ENCODE measurements at regions not wholly inside any gene's neighbourhood (a gene's known extent, or its start where the extent isn't known, plus 50 kb on each side); places are given as distances from the start of the nearest gene placed in this dataset.

DNA sequence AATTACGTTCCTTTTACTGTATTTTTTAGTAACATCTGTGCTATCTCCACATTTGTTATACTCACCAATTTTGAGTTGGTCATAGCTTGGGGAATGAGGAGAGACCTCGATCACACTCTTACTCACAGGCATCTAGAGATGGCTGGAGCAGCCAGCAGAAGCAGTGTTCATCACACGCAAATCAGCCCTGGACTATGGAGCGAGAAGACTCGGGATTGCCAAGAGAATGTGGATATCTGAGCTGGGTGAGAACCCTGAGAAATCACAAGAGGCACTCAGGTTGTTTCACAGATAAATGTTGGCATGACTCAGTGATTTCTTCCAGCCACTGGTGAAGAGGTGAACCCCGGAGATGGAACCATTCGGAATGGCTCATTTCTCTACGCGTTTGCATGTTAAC is 820.1 kb upstream of the IGFBP3 start:
- DNase-seq = no peak
- peaks cover 3% of the 10 kb centered on the region; the same call in 1 of the 2 replicates for H3K9me1 ChIP-seq (ENCODE audit: insufficient read depth, low read length)
- ChIA-PET CTCF (no interaction called here), POLR2A (ENCODE audit: unreplicated experiment) (no interaction called here)
- H2AK5ac ChIP-seq (ENCODE audit: low read depth, low read length) = peak overlapping the region; percentile 63; the same call in 1 of the 2 replicates
- TF ChIP-seq, protein P1, sequence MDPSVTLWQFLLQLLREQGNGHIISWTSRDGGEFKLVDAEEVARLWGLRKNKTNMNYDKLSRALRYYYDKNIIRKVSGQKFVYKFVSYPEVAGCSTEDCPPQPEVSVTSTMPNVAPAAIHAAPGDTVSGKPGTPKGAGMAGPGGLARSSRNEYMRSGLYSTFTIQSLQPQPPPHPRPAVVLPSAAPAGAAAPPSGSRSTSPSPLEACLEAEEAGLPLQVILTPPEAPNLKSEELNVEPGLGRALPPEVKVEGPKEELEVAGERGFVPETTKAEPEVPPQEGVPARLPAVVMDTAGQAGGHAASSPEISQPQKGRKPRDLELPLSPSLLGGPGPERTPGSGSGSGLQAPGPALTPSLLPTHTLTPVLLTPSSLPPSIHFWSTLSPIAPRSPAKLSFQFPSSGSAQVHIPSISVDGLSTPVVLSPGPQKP (IDR thresholded peaks at IDR 0.05; ENCODE audit: borderline replicate concordance, low read depth, low read length) = no peak
- TF ChIP-seq RCOR1 (IDR thresholded peaks at IDR 0.05; ENCODE audit: insufficient replicate concordance, low read length) (no peak), MAZ (IDR thresholded peaks at IDR 0.05; ENCODE audit: borderline replicate concordance, low read depth, low read length) (no peak), MAFK (IDR thresholded peaks at IDR 0.05; ENCODE audit: low read depth, low read length) (no peak), NFE2L2 (IDR thresholded peaks at IDR 0.05; ENCODE audit: low read depth, low read length) (no peak), MXI1 (IDR thresholded peaks at IDR 0.05; ENCODE audit: borderline replicate concordance, low read depth, low read length) (no peak), CHD1 (IDR thresholded peaks at IDR 0.05; ENCODE audit: low read depth, low read length) (no peak), CEBPB (IDR thresholded peaks at IDR 0.05; ENCODE audit: low read depth, low read length) (no peak), RFX5 (IDR thresholded peaks at IDR 0.05; ENCODE audit: low read depth, low read length) (no peak), BHLHE40 (IDR thresholded peaks at IDR 0.05; ENCODE audit: low read depth, low read length) (no peak), SMC3 (IDR thresholded peaks at IDR 0.05; ENCODE audit: low read depth, low read length) (no peak), POLR2A (IDR thresholded peaks at IDR 0.05; ENCODE audit: low read depth, low read length) (no peak), RAD21 (IDR thresholded peaks at IDR 0.05; ENCODE audit: low read length) (no peak), FOS (IDR thresholded peaks at IDR 0.05; ENCODE audit: low read depth, low read length) (no peak)
- TF ChIP-seq, protein P2, sequence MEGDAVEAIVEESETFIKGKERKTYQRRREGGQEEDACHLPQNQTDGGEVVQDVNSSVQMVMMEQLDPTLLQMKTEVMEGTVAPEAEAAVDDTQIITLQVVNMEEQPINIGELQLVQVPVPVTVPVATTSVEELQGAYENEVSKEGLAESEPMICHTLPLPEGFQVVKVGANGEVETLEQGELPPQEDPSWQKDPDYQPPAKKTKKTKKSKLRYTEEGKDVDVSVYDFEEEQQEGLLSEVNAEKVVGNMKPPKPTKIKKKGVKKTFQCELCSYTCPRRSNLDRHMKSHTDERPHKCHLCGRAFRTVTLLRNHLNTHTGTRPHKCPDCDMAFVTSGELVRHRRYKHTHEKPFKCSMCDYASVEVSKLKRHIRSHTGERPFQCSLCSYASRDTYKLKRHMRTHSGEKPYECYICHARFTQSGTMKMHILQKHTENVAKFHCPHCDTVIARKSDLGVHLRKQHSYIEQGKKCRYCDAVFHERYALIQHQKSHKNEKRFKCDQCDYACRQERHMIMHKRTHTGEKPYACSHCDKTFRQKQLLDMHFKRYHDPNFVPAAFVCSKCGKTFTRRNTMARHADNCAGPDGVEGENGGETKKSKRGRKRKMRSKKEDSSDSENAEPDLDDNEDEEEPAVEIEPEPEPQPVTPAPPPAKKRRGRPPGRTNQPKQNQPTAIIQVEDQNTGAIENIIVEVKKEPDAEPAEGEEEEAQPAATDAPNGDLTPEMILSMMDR (conservative IDR thresholded peaks at IDR 0.05; ENCODE audit: low read depth, low read length) = no peak
- TF ChIP-seq, protein P3, sequence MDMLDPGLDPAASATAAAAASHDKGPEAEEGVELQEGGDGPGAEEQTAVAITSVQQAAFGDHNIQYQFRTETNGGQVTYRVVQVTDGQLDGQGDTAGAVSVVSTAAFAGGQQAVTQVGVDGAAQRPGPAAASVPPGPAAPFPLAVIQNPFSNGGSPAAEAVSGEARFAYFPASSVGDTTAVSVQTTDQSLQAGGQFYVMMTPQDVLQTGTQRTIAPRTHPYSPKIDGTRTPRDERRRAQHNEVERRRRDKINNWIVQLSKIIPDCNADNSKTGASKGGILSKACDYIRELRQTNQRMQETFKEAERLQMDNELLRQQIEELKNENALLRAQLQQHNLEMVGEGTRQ (IDR thresholded peaks at IDR 0.05; ENCODE audit: low read depth, low read length) = no peak
- H2BK120ac ChIP-seq (ENCODE audit: low read depth, low read length) = no peak overlapping the region
- no peaks in the 10 kb centered on the region for H3K27me3 ChIP-seq (ENCODE audit: control insufficient read depth, insufficient read depth, low read length)
- no peak overlapping the region for H4K91ac ChIP-seq (ENCODE audit: insufficient read depth, low read depth, low read length)
- H3K4me1 ChIP-seq (ENCODE audit: control insufficient read depth, insufficient read depth, low read length) = peaks cover 7% of the 10 kb centered on the region; the same call in 1 of the 2 replicates
- no TSS peak for BruUV-seq (replicated peaks)
- H3K36me3 ChIP-seq (ENCODE audit: control insufficient read depth, insufficient read depth, low read length) = no peaks in the 10 kb centered on the region
- H3K9me3 ChIP-seq (ENCODE audit: control insufficient read depth, insufficient read depth, low read length) = no peaks in the 10 kb centered on the region
- H3K4me2 ChIP-seq (ENCODE audit: low read depth, low read length) = no peak overlapping the region
- no peak overlapping the region for H3K14ac ChIP-seq (replicated peaks; ENCODE audit: low read depth, low read length)
- intact Hi-C loops (cut with micrococcal nuclease) = no loop called here
- no peak overlapping the region for H4K5ac ChIP-seq (ENCODE audit: low read depth, low read length)
- H3K56ac ChIP-seq (ENCODE audit: extremely low read depth, insufficient read depth, low read length) = no peak overlapping the region
- H4K8ac ChIP-seq (ENCODE audit: low read depth in 2 of 2, low read length in 2 of 2) = no peak overlapping the region
- in situ Hi-C loops (cut with MboI; ENCODE audit: low sequenced_read_pairs) = no loop called here
- WGBS, 2 experiments (ENCODE audit: extremely low coverage in 2 of 2, insufficient read length in 1 of 2) = 80% methylated on average over 1 of the region's 9 CpGs; no CpG with 5 or more reads in 1 of the 2 experiments
- no peak overlapping the region for H3K23ac ChIP-seq (ENCODE audit: low read depth, low read length)
- H3K4me3 ChIP-seq (ENCODE audit: insufficient read depth, low read depth, low read length) = no peak overlapping the region
- no peak overlapping the region for H2BK5ac ChIP-seq (ENCODE audit: low read depth, low read length, poor library complexity, severe bottlenecking)
- H3K79me1 ChIP-seq (ENCODE audit: low read depth in 1 of 2, low read length in 2 of 2) = no peaks in the 10 kb centered on the region
- no peak for ATAC-seq (ENCODE audit: low read depth)
- no peak overlapping the region for H3K4ac ChIP-seq (ENCODE audit: low read depth, low read length)
- no peak overlapping the region for H2AK9ac ChIP-seq (replicated peaks; ENCODE audit: low read depth, low read length, poor library complexity)
- H2BK15ac ChIP-seq (ENCODE audit: low read depth, low read length) = no peak overlapping the region
- H2BK20ac ChIP-seq (ENCODE audit: low read depth, low read length) = no peak overlapping the region
- H2AFZ ChIP-seq (replicated peaks; ENCODE audit: low read length, poor library complexity) = no peak overlapping the region
- H3K9ac ChIP-seq (ENCODE audit: low read depth, low read length) = no peak overlapping the region
- no peak overlapping the region for H3K18ac ChIP-seq (ENCODE audit: low read depth, low read length)
- no peak overlapping the region for H3K27ac ChIP-seq (ENCODE audit: insufficient read depth, low read length)
- H4K20me1 ChIP-seq (ENCODE audit: insufficient read depth, low read length) = no peaks in the 10 kb centered on the region
- dilution Hi-C loops (cut with HindIII; ENCODE audit: low sequenced_read_pairs, unreplicated experiment) = no loop called here

All from IMR-90 (cell line).